Amniotic stem cell (primary cell): ENCODE measurements at regions not wholly inside any gene's neighbourhood (a gene's known extent, or its start where the extent isn't known, plus 50 kb on each side); places are given as distances from the start of the nearest gene placed in this dataset.

Experiments
- DNase-seq: peaks from one replicate; lab custom pipeline; 2025; lab: John Stamatoyannopoulos, UW

DNA sequence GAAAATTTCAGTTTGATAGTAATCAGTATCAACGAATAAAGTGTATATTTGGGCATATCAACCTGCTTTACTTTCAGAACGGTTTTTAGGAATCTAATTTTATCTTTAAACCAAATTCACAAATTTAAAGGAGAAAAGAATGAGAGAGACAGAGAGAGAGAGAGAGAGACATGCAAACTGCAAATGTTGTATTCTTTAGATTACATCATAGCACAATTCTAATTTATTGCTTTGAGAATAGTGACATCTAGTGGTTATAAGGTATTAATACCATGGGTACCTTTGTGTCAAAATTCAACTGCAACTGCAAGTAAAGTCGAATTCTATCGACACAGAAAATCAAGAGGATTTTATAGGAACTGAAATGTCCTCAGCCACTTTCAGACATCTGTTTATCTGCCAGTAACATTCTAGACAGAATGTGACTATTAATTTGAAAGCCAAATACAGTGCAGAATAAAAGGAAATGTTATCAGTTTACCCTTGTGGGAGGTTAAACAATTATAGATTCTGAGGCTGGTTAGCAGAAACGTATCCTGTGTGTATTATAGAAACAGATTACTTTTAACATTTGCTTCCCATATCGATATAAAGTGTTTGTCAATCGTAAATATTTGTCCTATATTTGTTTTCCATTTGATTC lies 529.8 kb upstream of the VRK2 start:
- DNase-seq: peak; percentile 2

- DNase-seq: no peak
Measured at GRCh38 chr2:57523304-57523703, 523.3 kb upstream of the VRK2 start.

DNA sequence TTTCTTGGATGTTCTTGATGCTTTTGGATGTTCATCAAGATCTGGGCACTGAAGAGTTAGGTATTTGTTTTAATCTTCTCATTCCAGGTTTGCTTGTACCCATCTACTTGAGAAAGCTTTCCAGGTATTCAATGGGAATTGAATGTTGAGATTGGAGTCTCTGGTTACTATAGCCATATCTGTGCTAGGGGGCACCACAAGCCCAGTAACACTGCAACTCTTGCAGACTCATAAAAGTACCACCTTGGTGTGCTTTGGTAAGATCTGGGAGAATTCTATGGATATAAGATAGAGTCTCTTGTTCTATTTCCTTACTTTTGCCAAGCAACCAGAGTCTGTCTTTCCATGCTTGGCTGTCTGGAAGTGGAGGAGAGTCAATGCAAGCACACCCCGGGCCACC lies 518.9 kb upstream of the VRK2 start:
- DNase-seq: no peak

- DNase-seq: no peak
Measured at GRCh38 chr2:57528499-57528898, 518.1 kb upstream of the VRK2 start.

- no peak for DNase-seq
Measured at GRCh38 chr2:57534358-57534757, 512.2 kb upstream of the VRK2 start.

DNA sequence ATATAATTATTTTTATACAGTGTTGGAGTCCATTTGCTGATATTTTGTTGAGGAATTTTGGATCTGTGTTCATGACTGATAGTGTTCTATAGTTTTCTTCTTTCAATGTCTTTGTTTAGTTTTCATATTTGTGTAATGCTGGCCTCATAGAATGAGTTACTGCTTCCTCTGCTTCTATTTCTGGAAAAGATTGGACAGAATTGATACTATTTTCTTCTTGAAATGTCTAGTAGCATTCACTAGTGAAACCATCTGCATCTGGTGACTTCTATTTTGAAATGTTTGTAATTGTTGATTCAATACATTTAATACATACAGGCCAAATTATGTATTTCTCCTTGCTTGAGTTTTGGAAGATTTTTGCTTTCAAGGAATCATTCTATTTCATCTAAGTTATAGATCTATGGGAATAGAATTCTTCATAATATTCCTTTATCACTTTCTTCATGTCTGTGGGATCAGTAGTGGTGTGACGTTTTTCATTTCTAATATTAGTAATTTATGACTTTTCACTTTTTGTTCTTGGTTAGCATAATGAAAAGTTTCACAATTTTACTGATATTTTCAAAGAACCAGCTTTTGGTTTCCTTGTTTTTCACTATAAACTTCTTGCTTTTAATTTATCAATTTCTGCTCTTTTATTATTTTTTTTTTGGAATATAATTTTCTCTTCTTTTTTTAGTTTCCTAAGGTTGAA lies 509.9 kb upstream of the VRK2 start:
- no peak for DNase-seq

GRCh38 chr2:57539761-57540160 lies 506.8 kb upstream of the VRK2 start:
- no peak for DNase-seq

- DNase-seq: no peak
Measured at GRCh38 chr2:57542081-57542480, 504.5 kb upstream of the VRK2 start.

- no peak for DNase-seq
Measured at GRCh38 chr2:57543211-57543610, 503.4 kb upstream of the VRK2 start.

- DNase-seq: no peak
Measured at GRCh38 chr2:57544624-57545023, 502.0 kb upstream of the VRK2 start.

DNA sequence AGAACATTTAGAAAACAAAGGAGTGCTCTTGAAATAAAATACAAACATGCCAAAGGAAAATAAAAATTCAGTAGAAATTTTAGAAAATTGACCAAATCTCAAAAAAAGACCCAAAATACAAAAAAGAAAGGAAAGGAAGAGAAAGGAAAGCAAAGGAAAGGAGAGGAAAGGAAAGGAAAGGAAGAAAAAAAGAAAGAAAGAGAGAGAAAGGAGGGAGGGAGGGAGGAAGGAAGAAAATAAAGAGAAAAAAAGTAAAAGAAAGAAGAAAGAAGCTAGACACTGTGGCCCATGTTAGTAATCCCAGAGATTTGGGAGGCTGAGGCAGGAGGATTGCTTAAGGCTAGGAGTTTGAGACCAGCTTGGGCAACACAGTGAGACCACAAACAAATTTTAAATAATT lies 500.1 kb upstream of the VRK2 start:
- DNase-seq: no peak

GRCh38 chr2:57549642-57550102 lies 496.9 kb upstream of the VRK2 start:
- no peak for DNase-seq

- DNase-seq: no peak
Measured at GRCh38 chr2:57550912-57551311, 495.7 kb upstream of the VRK2 start.

GRCh38 chr2:57552885-57553284 lies 493.7 kb upstream of the VRK2 start:
- no peak for DNase-seq

DNA sequence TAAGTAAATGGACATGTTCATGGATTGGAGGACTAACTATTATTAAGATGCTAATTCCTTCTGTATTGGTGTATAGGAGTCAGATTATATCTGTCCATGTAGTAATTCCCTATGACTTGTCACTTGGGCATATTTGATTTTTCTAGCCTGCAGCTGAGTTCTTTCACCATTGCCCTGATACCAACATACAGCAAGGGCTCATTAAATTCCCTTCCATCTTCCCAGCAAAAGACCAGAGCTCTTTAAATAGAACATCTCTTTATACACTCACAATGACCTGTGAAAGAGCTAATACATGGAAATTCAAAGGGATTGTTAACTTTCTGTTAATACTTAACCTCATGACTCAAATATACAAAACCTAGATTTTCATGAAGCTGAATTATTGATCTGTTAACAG lies 492.3 kb upstream of the VRK2 start:
- DNase-seq: no peak

- no peak for DNase-seq
Measured at GRCh38 chr2:57558312-57558711, 488.3 kb upstream of the VRK2 start.

DNA sequence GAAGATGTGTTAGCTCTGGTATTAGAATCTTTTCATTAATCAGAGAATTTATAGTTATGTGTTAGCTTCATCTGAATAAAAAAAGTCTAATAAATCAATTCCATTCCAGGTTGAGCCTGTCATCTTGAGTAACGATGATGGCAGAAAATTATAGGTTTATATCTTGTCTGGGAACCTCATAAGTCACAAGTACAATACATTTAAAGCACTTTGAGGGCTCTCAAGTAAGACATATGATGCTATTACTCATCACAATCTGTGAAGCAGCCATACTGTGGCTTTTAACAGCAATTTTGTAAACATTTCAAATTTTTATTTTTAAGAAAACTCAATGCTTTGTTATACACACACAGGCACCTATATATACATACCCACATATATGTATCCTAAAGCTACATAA lies 484.1 kb upstream of the VRK2 start:
- no peak for DNase-seq

DNA sequence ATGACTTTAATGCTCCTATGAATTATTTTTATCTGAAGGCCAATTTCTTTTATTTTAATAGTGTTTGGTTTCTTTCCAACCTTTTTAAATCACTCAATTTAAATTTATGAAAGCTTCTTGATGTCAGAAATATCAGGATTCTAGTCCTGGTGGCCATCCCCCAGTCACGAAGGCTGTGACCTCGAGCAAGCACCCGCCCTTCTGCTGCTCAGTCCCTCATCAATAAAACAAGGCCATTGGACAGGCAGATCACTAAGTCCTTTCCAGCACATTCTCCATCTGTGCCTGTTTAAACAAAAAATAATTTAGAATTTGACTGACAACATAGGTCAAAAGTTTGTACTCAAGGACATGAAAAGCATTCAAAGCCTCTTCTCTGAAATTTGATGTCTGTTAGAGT lies 483.6 kb upstream of the VRK2 start:
- DNase-seq: no peak

DNA sequence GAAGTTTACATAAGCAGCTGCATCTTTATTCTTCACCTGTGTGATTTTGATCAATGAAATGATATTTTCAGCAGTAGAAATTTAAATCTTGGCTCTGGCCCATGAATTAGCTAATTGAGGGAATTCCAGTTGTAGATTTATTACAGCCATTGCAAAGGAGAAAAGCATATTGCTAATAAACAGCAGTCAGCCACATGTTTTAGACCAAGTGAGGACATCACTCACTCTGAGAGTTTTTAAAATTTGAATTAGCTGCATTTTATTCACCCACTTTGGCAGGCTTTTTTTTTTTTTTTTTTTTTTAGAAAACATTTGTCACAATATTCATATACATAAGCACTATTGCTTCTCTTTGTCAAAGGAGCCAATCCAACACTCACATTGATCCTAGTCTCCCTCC lies 479.4 kb upstream of the VRK2 start:
- no peak for DNase-seq

GRCh38 chr2:57569396-57569795 lies 477.2 kb upstream of the VRK2 start:
- no peak for DNase-seq

- no peak for DNase-seq
Measured at GRCh38 chr2:57570961-57571360, 475.6 kb upstream of the VRK2 start.

GRCh38 chr2:57575700-57576268 lies 470.8 kb upstream of the VRK2 start:
- DNase-seq: no peak

DNA sequence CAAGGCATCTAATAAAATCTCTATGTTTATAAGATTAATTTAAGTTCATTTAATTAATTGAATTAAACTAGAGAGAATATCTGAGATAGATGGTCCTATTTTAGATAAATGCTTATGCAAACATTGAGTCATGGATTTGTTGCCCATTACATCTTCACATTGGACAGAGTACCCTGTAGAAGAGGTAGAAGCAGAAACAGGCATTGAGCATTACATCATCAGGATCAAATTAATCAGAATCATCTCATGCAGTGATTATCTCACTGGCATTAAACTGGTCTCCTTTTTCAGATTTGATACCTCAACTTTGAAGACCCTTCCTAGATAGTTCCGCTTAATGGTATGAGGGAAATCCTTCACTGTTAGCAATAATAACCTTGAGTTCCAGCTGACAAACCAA lies 469.6 kb upstream of the VRK2 start:
- no peak for DNase-seq

DNA sequence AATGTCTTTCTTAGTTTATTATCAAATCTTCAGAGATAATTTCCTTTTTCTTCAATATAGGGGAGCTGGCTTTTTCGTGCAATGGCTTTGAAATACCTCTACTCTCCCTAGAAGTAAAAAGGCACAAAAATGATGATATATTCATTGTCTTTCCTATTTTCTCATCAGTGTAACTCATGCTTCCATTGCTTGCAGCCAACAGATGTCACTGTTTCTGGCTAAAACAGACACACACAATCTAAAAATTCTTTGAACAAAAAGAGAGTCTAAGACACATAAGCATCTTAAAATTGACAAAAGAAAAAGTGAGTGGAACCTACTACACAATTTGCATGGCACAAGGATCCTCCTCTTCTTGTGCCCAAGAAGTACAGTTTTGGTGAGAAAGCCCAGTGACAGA lies 448.7 kb upstream of the VRK2 start:
- no peak for DNase-seq
